OCI-LY7 (cell line): ENCODE measurements at regions not wholly inside any gene's neighbourhood (a gene's known extent, or its start where the extent isn't known, plus 50 kb on each side); places are given as distances from the start of the nearest gene placed in this dataset.
"Not testable (repeated sequence)": the region's sequence is repeated elsewhere in the genome, so short reads cannot be mapped to it uniquely, and the experiment has no call there.

Experiments used
- BruUV-seq: library from RNA; stranded (reverse); fragments of 400-500 nt; replicated peaks from 2 replicates; lab custom pipeline; 2021; lab: Mats Ljungman, UMichigan
- CTCF ChIA-PET: fragments of 300-600 bp; sonication (Branson Sonifier 250); formaldehyde crosslinking; loops from one replicate; lab custom pipeline; 2022; ENCODE audit warnings: antibody characterized with exemption; ENCODE audit not compliant: unreplicated experiment; lab: Charles Lee
- POLR2A ChIA-PET: fragments of 300-600 bp; sonication (Branson Sonifier 250); formaldehyde crosslinking; loops from one replicate; lab custom pipeline; 2022; ENCODE audit warnings: antibody characterized with exemption; lab: Charles Lee
- DNase-seq: peaks from one replicate; pipeline ENCODE4 v3.0.0-alpha.2; 2015; ENCODE audit warnings: low spot score
- H2AFZ ChIP-seq: fragments of 200-600 bp; sonication (generic), shearing (Covaris generic); 2 replicates; pipeline ENCODE4 v1.6.1; 2014; ENCODE audit warnings: mild to moderate bottlenecking, antibody characterized with exemption, low read length, moderate library complexity
- H3K27ac ChIP-seq: fragments of 200-600 bp; sonication (generic); 2 replicates; pipeline ENCODE4 v1.5.1; 2014; ENCODE audit warnings: mixed run types, low read depth, mild to moderate bottlenecking, moderate library complexity, low read length, inconsistent platforms; ENCODE audit not compliant: poor library complexity, severe bottlenecking
- H3K36me3 ChIP-seq: fragments of 200-600 bp; sonication (generic); 2 replicates; pipeline ENCODE4 v1.6.1; 2014; ENCODE audit warnings: mild to moderate bottlenecking, antibody characterized with exemption, low read length, moderate library complexity, mixed read lengths; ENCODE audit not compliant: insufficient read depth
- H3K4me1 ChIP-seq: fragments of 200-600 bp; sonication (generic); 2 replicates; pipeline ENCODE4 v1.5.1; 2014; ENCODE audit warnings: mild to moderate bottlenecking, low read length; ENCODE audit not compliant: insufficient read depth, poor library complexity, severe bottlenecking
- H3K4me2 ChIP-seq: fragments of 200-600 bp; sonication (generic); 2 replicates; pipeline ENCODE4 v1.6.1; 2014; ENCODE audit warnings: mild to moderate bottlenecking, low read length
- H3K4me3 ChIP-seq: fragments of 200-600 bp; sonication (generic); 2 replicates; pipeline ENCODE4 v1.5.1; 2014; ENCODE audit warnings: mild to moderate bottlenecking, low read depth, low read length; ENCODE audit not compliant: poor library complexity, severe bottlenecking
- H3K79me2 ChIP-seq: fragments of 200-600 bp; sonication (generic); 2 replicates; pipeline ENCODE4 v1.6.1; 2016; ENCODE audit warnings: low read depth, mild to moderate bottlenecking, low read length, moderate library complexity, mixed read lengths; ENCODE audit not compliant: insufficient read depth
- H3K9me2 ChIP-seq: fragments of 200-600 bp; sonication (generic); 2 replicates; pipeline ENCODE4 v1.6.1; 2016; ENCODE audit warnings: mild to moderate bottlenecking, low read length, mixed read lengths; ENCODE audit not compliant: insufficient read depth
- H3K9me3 ChIP-seq: fragments of 200-600 bp; sonication (generic); 2 replicates; pipeline ENCODE4 v1.6.1; 2014; ENCODE audit warnings: mild to moderate bottlenecking, mixed run types, low read length, mixed read lengths
- H4K20me1 ChIP-seq: fragments of 200-600 bp; sonication (generic); 2 replicates; pipeline ENCODE4 v1.6.1; 2014; ENCODE audit warnings: mild to moderate bottlenecking, antibody characterized with exemption, low read length, moderate library complexity, mixed read lengths; ENCODE audit not compliant: insufficient read depth
- EZH2phosphoT487 ChIP-seq: fragments of 200-600 bp; sonication (generic); IDR thresholded peaks from 2 replicates; pipeline ENCODE4 v1.6.1; 2018; ENCODE audit warnings: low read depth, borderline replicate concordance, mild to moderate bottlenecking, mixed run types, antibody characterized with exemption, low read length, moderate library complexity, mixed read lengths
- intact Hi-C: fragments of 100-400 bp; cut with micrococcal nuclease; formaldehyde crosslinking; loops from one replicate; pipeline ENCODE4 v1.10.0; 2022; ENCODE audit not compliant: unreplicated experiment
- TF ChIP-seq, protein P1 (sequence below): fragments of 200-600 bp; sonication (generic); conservative IDR thresholded peaks from 2 replicates; pipeline ENCODE4 v1.5.1; 2014; ENCODE audit warnings: mild to moderate bottlenecking, antibody characterized with exemption, low read length, moderate library complexity, mixed read lengths

DNA sequence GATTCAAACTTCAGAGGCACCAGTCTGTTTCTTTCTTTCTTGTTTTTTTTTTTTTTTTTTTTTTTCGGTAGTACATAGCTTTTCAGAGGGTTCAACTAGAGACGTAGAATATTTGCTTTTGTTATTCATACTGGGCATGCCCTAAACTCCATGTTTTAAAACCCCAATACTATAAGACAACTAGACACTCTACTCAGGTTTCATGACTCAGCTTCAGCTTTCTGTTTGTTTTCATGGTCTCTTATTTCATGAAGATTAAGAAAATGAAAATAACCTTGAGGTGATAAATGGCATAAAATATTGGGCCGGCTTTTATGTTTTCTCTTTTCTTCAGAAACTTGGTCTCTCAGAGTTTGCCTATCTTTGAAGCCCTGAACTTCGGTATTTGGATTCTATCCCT, 2126.3 kb upstream of the ACO1 start:
- H3K9me3 ChIP-seq, result peaks cover 10% of the 10 kb centered on the region; the same call in 1 of the 2 replicates
- intact Hi-C loops, result no loop called here
- no peaks in the 10 kb centered on the region for H3K9me2 ChIP-seq
- BruUV-seq, result no TSS peak
- H3K27ac ChIP-seq, result no peak overlapping the region
- no peak for TF ChIP-seq EZH2phosphoT487
- TF ChIP-seq, protein P1, sequence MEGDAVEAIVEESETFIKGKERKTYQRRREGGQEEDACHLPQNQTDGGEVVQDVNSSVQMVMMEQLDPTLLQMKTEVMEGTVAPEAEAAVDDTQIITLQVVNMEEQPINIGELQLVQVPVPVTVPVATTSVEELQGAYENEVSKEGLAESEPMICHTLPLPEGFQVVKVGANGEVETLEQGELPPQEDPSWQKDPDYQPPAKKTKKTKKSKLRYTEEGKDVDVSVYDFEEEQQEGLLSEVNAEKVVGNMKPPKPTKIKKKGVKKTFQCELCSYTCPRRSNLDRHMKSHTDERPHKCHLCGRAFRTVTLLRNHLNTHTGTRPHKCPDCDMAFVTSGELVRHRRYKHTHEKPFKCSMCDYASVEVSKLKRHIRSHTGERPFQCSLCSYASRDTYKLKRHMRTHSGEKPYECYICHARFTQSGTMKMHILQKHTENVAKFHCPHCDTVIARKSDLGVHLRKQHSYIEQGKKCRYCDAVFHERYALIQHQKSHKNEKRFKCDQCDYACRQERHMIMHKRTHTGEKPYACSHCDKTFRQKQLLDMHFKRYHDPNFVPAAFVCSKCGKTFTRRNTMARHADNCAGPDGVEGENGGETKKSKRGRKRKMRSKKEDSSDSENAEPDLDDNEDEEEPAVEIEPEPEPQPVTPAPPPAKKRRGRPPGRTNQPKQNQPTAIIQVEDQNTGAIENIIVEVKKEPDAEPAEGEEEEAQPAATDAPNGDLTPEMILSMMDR, result no peak
- H3K4me3 ChIP-seq, result no peak overlapping the region
- DNase-seq, result no peak
- H3K79me2 ChIP-seq, result no peaks in the 10 kb centered on the region
- no peaks in the 10 kb centered on the region for H3K4me1 ChIP-seq
- H3K4me2 ChIP-seq, result no peak overlapping the region
- ChIA-PET POLR2A (interaction anchor here (0.7 kb wide), 1 partner anchor 78 kb away, joined by 6 read pairs; no protein-coding TSS in a partner anchor), CTCF (no interaction called here)
- H2AFZ ChIP-seq, result no peak overlapping the region
- no peaks in the 10 kb centered on the region for H3K36me3 ChIP-seq
- no peaks in the 10 kb centered on the region for H4K20me1 ChIP-seq

DNA sequence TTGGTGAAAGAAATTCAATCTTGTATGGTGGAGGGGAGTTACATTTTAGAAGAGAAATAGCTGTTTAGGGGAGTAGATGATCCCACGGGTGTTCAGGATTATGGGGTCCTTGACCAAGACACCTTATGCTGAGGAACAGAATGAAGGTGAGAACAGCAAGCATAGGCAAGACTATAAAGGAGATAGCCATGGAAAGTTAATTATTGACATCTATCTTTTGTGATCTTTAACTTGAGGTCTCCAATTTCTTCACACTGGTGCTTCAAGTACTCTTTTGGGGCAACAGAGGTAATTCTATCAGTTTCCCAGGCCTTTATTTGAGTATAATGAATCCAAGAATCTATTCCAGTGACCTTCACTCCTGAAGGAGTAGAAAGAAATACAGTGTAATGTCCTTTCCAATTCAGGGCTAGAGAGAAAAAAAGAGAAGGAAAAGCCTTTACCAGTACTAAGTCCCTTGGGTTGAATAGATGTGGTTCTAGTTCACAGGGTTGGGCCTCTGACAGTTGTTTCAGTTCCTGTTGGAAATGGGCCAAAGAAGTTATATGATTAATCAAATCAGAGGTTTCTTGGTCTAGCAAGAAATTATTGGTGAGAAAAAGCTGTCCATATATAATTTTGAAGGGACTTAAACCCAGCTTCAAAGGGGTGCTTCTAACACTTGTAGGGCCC, 2104.1 kb upstream of the ACO1 start:
- POLR2A ChIA-PET, result no interaction called here
- intact Hi-C loops, result no loop called here
- CTCF ChIA-PET, result no interaction called here

GRCh38 chr9:30289435-30289834, 2095.0 kb upstream of the ACO1 start:
- intact Hi-C loops, result no loop called here
- no peaks in the 10 kb centered on the region for H3K9me3 ChIP-seq
- H3K4me3 ChIP-seq, result no peak overlapping the region
- H3K79me2 ChIP-seq, result no peaks in the 10 kb centered on the region
- no peak for DNase-seq
- ChIA-PET CTCF (no interaction called here), POLR2A (no interaction called here)
- no peak overlapping the region for H2AFZ ChIP-seq
- H3K36me3 ChIP-seq, result no peaks in the 10 kb centered on the region
- no peak overlapping the region for H3K27ac ChIP-seq
- H3K4me1 ChIP-seq, result no peaks in the 10 kb centered on the region
- H4K20me1 ChIP-seq, result no peaks in the 10 kb centered on the region
- no TSS peak for BruUV-seq
- no peaks in the 10 kb centered on the region for H3K9me2 ChIP-seq
- no peak overlapping the region for H3K4me2 ChIP-seq
- TF ChIP-seq EZH2phosphoT487, result no peak
- TF ChIP-seq, protein P1, result no peak

More for the DNA sequence above, 2104.1 kb upstream of the ACO1 start:
- no peak overlapping the region for H3K4me3 ChIP-seq
- H3K9me2 ChIP-seq, result no peaks in the 10 kb centered on the region
- H3K36me3 ChIP-seq, result no peaks in the 10 kb centered on the region
- no peak overlapping the region for H2AFZ ChIP-seq
- DNase-seq, result no peak
- H3K9me3 ChIP-seq, result no peaks in the 10 kb centered on the region
- no peaks in the 10 kb centered on the region for H3K4me1 ChIP-seq
- H3K27ac ChIP-seq, result no peak overlapping the region
- H3K4me2 ChIP-seq, result no peak overlapping the region
- no peaks in the 10 kb centered on the region for H3K79me2 ChIP-seq
- H4K20me1 ChIP-seq, result no peaks in the 10 kb centered on the region
- BruUV-seq, result no TSS peak
- TF ChIP-seq, protein P1, result no peak
- no peak for TF ChIP-seq EZH2phosphoT487

DNA sequence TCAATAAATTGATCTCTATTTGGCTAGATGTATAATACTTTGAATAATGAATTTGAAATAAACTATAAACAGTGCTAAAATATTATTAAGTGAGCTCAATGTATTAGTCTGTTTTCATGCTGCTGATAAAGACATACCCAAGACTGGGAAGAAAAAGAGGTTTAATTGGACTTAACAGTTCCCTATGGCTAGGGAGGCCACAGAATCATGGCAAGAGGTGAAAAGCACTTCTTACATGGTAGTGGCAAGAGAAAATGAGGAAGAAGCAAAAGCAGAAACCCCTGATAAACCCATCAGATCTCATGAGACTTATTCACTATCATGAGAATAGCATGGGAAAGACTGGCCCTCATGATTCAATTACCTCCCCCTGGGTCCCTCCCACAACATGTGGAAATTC, 2092.4 kb upstream of the ACO1 start:
- CTCF ChIA-PET, result not testable (repeated sequence)

More for the DNA sequence above, 2092.4 kb upstream of the ACO1 start:
- H2AFZ ChIP-seq, H3K27ac ChIP-seq, H3K9me2 ChIP-seq, POLR2A ChIA-PET, H3K9me3 ChIP-seq, intact Hi-C loops, H3K4me2 ChIP-seq, H3K79me2 ChIP-seq, H4K20me1 ChIP-seq, H3K4me1 ChIP-seq, DNase-seq, H3K36me3 ChIP-seq, BruUV-seq, H3K4me3 ChIP-seq: not testable (repeated sequence)
